Transverse colon (tissue), 4 donors: ENCODE measurements at regions not wholly inside any gene's neighbourhood (a gene's known extent, or its start where the extent isn't known, plus 50 kb on each side); places are given as distances from the start of the nearest gene placed in this dataset.

Experiments
- CTCF ChIP-seq, 5 experiments: fragments of 200-600 bp in 3 of 5; fragments of 450-650 bp in 2 of 5; sonication (generic) in 3 of 5; IDR thresholded peaks; 1 replicate in 2 of 5; 2 replicates in 3 of 5; pipeline ENCODE4 v1.5.1; 2016 to 2017; ENCODE audit warnings: antibody characterized with exemption in 5 of 5, inconsistent platforms in 3 of 5, mild to moderate bottlenecking in 2 of 5, moderate library complexity in 1 of 5
- EP300 ChIP-seq: sonication (generic); formaldehyde crosslinking; IDR thresholded peaks from one replicate; pipeline ENCODE4 v1.6.1; 2017; ENCODE audit warnings: antibody characterized with exemption, low read depth
- POLR2A ChIP-seq: fragments of 450-650 bp; IDR thresholded peaks from one replicate; pipeline ENCODE4 v1.6.1; 2016; ENCODE audit warnings: antibody characterized with exemption, mild to moderate bottlenecking, moderate library complexity
- POLR2AphosphoS5 ChIP-seq, 3 donors: sonication (generic); formaldehyde crosslinking; IDR thresholded peaks; one replicate each; pipeline ENCODE4 v1.6.1; 2016; ENCODE audit warnings: antibody characterized with exemption in 3 of 3

GRCh38 chr6:140833408-140833807, 1299.3 kb upstream of the GJE1 start:
- no peak for TF ChIP-seq CTCF (IDR thresholded peaks at IDR 0.05)
- no peak for TF ChIP-seq POLR2A
- no peak for TF ChIP-seq EP300
- no peak for TF ChIP-seq POLR2AphosphoS5 (IDR thresholded peaks at IDR 0.05)
